ENCODE measurements at regions not wholly inside any gene's neighbourhood (a gene's known extent, or its start where the extent isn't known, plus 50 kb on each side); places are given as distances from the start of the nearest gene placed in this dataset.

- TF ChIP-seq CTCF (conservative IDR thresholded peaks at IDR 0.05; ENCODE audit: control insufficient read depth, insufficient read depth, low read depth, low read length): no peak
- no peak overlapping the region for H3K4me3 ChIP-seq (ENCODE audit: control insufficient read depth, low read depth, low read length)
- DNase-seq (ENCODE audit: low read depth): no peak
Measured at GRCh38 chr9:129318121-129319075, 140.3 kb upstream of the IER5L start.

- H3K4me3 ChIP-seq (ENCODE audit: control insufficient read depth, low read depth, low read length): no peak overlapping the region
- TF ChIP-seq CTCF (conservative IDR thresholded peaks at IDR 0.05; ENCODE audit: control insufficient read depth, insufficient read depth, low read depth, low read length): no peak
- peak; percentile 69 for DNase-seq (ENCODE audit: low read depth)
Measured at GRCh38 chr9:129317179-129318011, 139.3 kb upstream of the IER5L start.

- DNase-seq (ENCODE audit: low read depth): no peak
- TF ChIP-seq CTCF (conservative IDR thresholded peaks at IDR 0.05; ENCODE audit: control insufficient read depth, insufficient read depth, low read depth, low read length): no peak
- H3K4me3 ChIP-seq (ENCODE audit: control insufficient read depth, low read depth, low read length): no peak overlapping the region
Measured at GRCh38 chr9:129316281-129317030, 138.4 kb upstream of the IER5L start.

GRCh38 chr9:129313331-129313955, 135.4 kb upstream of the IER5L start:
- DNase-seq (ENCODE audit: low read depth): no peak
- no peak overlapping the region for H3K4me3 ChIP-seq (ENCODE audit: control insufficient read depth, low read depth, low read length)
- TF ChIP-seq CTCF (conservative IDR thresholded peaks at IDR 0.05; ENCODE audit: control insufficient read depth, insufficient read depth, low read depth, low read length): no peak

- no peak overlapping the region for H3K4me3 ChIP-seq (ENCODE audit: control insufficient read depth, low read depth, low read length)
- DNase-seq (ENCODE audit: low read depth): no peak
- TF ChIP-seq CTCF (conservative IDR thresholded peaks at IDR 0.05; ENCODE audit: control insufficient read depth, insufficient read depth, low read depth, low read length): no peak
Measured at GRCh38 chr9:129312251-129313122, 134.4 kb upstream of the IER5L start.

Measured in fibroblast of mammary gland (primary cell).